ENCODE measurements at regions not wholly inside any gene's neighbourhood (a gene's known extent, or its start where the extent isn't known, plus 50 kb on each side); places are given as distances from the start of the nearest gene placed in this dataset.
A peak's percentile ranks its signal among the peaks of the same experiment; 100 is the strongest.

GRCh38 chr2:53021292-53021691 is 746.3 kb upstream of the CHAC2 start:
- DNase-seq: no peak

GRCh38 chr2:53018825-53019425 is 748.7 kb upstream of the CHAC2 start:
- DNase-seq: peak; percentile 19 to 83

GRCh38 chr2:53006980-53007379 is 760.6 kb upstream of the CHAC2 start:
- no peak for DNase-seq

- no peak for DNase-seq
Observed at GRCh38 chr2:53004413-53004812, 763.2 kb upstream of the CHAC2 start.

- no peak for DNase-seq
Observed at GRCh38 chr2:52995424-52995823, 772.2 kb upstream of the CHAC2 start.

GRCh38 chr2:52976143-52976949 is 791.3 kb upstream of the CHAC2 start:
- peak; percentile 9 to 58 for DNase-seq

GRCh38 chr2:52974127-52974526 is 793.5 kb upstream of the CHAC2 start:
- DNase-seq: no peak

GRCh38 chr2:52970642-52971041 is 797.0 kb upstream of the CHAC2 start:
- DNase-seq: peak; percentile 54 to 93

- no peak for DNase-seq
Observed at GRCh38 chr2:52968043-52968442, 799.6 kb upstream of the CHAC2 start.

GRCh38 chr2:52964916-52965530 is 802.6 kb upstream of the CHAC2 start:
- no peak for DNase-seq

- DNase-seq: no peak
Observed at GRCh38 chr2:52961403-52961802, 806.2 kb upstream of the CHAC2 start.

GRCh38 chr2:52960881-52961280 is 806.7 kb upstream of the CHAC2 start:
- DNase-seq: no peak

GRCh38 chr2:52959801-52960200 is 807.8 kb upstream of the CHAC2 start:
- DNase-seq: no peak

- DNase-seq: no peak
Observed at GRCh38 chr2:52956766-52957165, 810.8 kb upstream of the CHAC2 start.

GRCh38 chr2:52956118-52956517 is 811.5 kb upstream of the CHAC2 start:
- no peak for DNase-seq

- no peak for DNase-seq
Observed at GRCh38 chr2:52955079-52955478, 812.5 kb upstream of the CHAC2 start.

GRCh38 chr2:52940101-52940500 is 827.5 kb upstream of the CHAC2 start:
- no peak for DNase-seq

- no peak for DNase-seq
Observed at GRCh38 chr2:52939250-52939649, 828.4 kb upstream of the CHAC2 start.

- DNase-seq: no peak
Observed at GRCh38 chr2:52936029-52936428, 831.6 kb upstream of the CHAC2 start.

- DNase-seq: no peak
Observed at GRCh38 chr2:52934920-52935640, 832.5 kb upstream of the CHAC2 start.

GRCh38 chr2:52934323-52934898 is 833.2 kb upstream of the CHAC2 start:
- DNase-seq: no peak

- DNase-seq: no peak
Observed at GRCh38 chr2:52933878-52934277, 833.7 kb upstream of the CHAC2 start.

- no peak for DNase-seq
Observed at GRCh38 chr2:52931660-52932059, 835.9 kb upstream of the CHAC2 start.

Data from NCI-H524 (cell line).